Trophoblast cell (in vitro differentiated cells and primary cell): ENCODE measurements at regions not wholly inside any gene's neighbourhood (a gene's known extent, or its start where the extent isn't known, plus 50 kb on each side); places are given as distances from the start of the nearest gene placed in this dataset.

Source experiments
- DNase-seq, 2 donors: peaks; one replicate each; pipeline ENCODE4 v3.0.0-alpha.2; 2016
- H2AFZ ChIP-seq: 2 replicates; pipeline ENCODE4 v1.6.1; 2013; ENCODE audit warnings: low read length, moderate library complexity, mild to moderate bottlenecking; ENCODE audit not compliant: insufficient read depth, poor library complexity
- H2AK5ac ChIP-seq: 2 replicates; pipeline ENCODE4 v1.6.1; 2013; ENCODE audit warnings: mild to moderate bottlenecking, low read length
- H2BK120ac ChIP-seq: 2 replicates; pipeline ENCODE4 v1.6.1; 2013; ENCODE audit warnings: low read length, mild to moderate bottlenecking, moderate library complexity; ENCODE audit not compliant: insufficient read depth, poor library complexity
- H2BK12ac ChIP-seq: 2 replicates; pipeline ENCODE4 v1.6.1; 2013; ENCODE audit warnings: mild to moderate bottlenecking, low read length, moderate library complexity
- H2BK5ac ChIP-seq: 2 replicates; pipeline ENCODE4 v1.6.1; 2013; ENCODE audit warnings: low read length, low read depth, moderate library complexity, mild to moderate bottlenecking; ENCODE audit not compliant: poor library complexity
- H3K14ac ChIP-seq: 2 replicates; pipeline ENCODE4 v1.6.1; 2013; ENCODE audit warnings: mild to moderate bottlenecking, low read length
- H3K18ac ChIP-seq: 2 replicates; pipeline ENCODE4 v1.6.1; 2013; ENCODE audit warnings: mild to moderate bottlenecking, low read length
- H3K23ac ChIP-seq: 2 replicates; pipeline ENCODE4 v1.6.1; 2013; ENCODE audit warnings: low read length
- H3K27ac ChIP-seq: 2 replicates; pipeline ENCODE4 v1.5.1; 2013; ENCODE audit warnings: low read depth, mild to moderate bottlenecking, inconsistent platforms, low read length, moderate library complexity
- H3K27me3 ChIP-seq: 2 replicates; pipeline ENCODE4 v1.6.1; 2013; ENCODE audit warnings: inconsistent platforms, mild to moderate bottlenecking, low read length, moderate library complexity; ENCODE audit not compliant: insufficient read depth
- H3K36me3 ChIP-seq, 2 experiments: 1 replicate in 1 of 2; 2 replicates in 1 of 2; pipeline ENCODE4 v1.6.1; 2013; ENCODE audit warnings: low read length in 2 of 2, mild to moderate bottlenecking in 2 of 2, moderate library complexity in 1 of 2; ENCODE audit not compliant: insufficient read depth in 2 of 2, control insufficient read depth in 1 of 2
- H3K4ac ChIP-seq: 2 replicates; pipeline ENCODE4 v1.6.1; 2013; ENCODE audit warnings: low read depth, mild to moderate bottlenecking, low read length, moderate library complexity
- H3K4me1 ChIP-seq, 2 experiments: 1 replicate in 1 of 2; 2 replicates in 1 of 2; pipeline ENCODE4 v1.6.1; 2013; ENCODE audit warnings: low read length in 2 of 2, mild to moderate bottlenecking in 2 of 2, moderate library complexity in 1 of 2; ENCODE audit not compliant: insufficient read depth in 2 of 2, control insufficient read depth in 1 of 2
- H3K4me2 ChIP-seq: 2 replicates; pipeline ENCODE4 v1.6.1; 2013; ENCODE audit warnings: inconsistent platforms, mild to moderate bottlenecking, low read length, moderate library complexity
- H3K4me3 ChIP-seq: 2 replicates; pipeline ENCODE4 v1.5.1; 2013; ENCODE audit warnings: mild to moderate bottlenecking, low read depth, low read length, inconsistent platforms
- H3K79me1 ChIP-seq: one replicate; pipeline ENCODE4 v1.6.1; 2013; ENCODE audit warnings: low read length
- H3K79me2 ChIP-seq: 2 replicates; pipeline ENCODE4 v1.6.1; 2013; ENCODE audit warnings: low read length, mild to moderate bottlenecking; ENCODE audit not compliant: control insufficient read depth, insufficient read depth, poor library complexity
- H3K9ac ChIP-seq: 2 replicates; pipeline ENCODE4 v1.6.1; 2013; ENCODE audit warnings: mild to moderate bottlenecking, low read length
- H3K9me3 ChIP-seq: 2 replicates; pipeline ENCODE4 v1.6.1; 2013; ENCODE audit warnings: low read depth, mild to moderate bottlenecking, control low read depth, inconsistent platforms, low read length; ENCODE audit not compliant: insufficient read depth
- H4K12ac ChIP-seq: 2 replicates; pipeline ENCODE4 v1.6.1; 2013; ENCODE audit warnings: low read depth, mild to moderate bottlenecking, low read length, moderate library complexity
- H4K8ac ChIP-seq: 2 replicates; pipeline ENCODE4 v1.6.1; 2013; ENCODE audit warnings: low read depth, mild to moderate bottlenecking, low read length, moderate library complexity
- H4K91ac ChIP-seq: one replicate; pipeline ENCODE4 v1.6.1; 2013; ENCODE audit warnings: low read depth, mild to moderate bottlenecking, low read length, moderate library complexity
- WGBS: extraction: QIAGEN DNeasy Blood & Tissue Kit; methylation state at CpG from one replicate; pipeline ENCODE4 v1.1.7; 2013; ENCODE audit warnings: missing lambda C conversion rate; ENCODE audit not compliant: insufficient read length, insufficient coverage; ENCODE audit errors: extremely low coverage; 5-methylcytosine and 5-hydroxymethylcytosine counted together

DNA sequence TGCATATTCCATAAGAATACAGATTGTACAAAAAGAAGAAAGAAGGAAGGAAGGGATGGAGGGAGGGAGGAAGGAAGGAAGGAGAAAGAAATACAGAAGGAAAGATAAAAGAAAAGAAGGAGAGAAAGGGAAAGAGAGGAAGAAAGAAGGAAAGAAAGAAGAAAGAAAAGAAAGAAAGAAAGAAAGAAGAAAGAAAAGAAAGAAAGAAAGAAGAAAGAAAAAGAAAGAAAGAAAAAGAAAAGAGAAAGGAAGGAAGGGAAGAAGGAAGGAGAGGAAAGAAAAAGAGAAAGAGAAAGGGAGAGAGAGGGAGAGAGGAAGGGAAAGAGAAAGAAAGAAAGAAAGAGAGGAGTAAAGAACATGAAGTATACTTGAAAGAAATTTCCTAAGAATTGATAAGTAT is 577.9 kb upstream of the ALCAM start:
- Histone ChIP-seq H3K27me3 (no peaks in the 10 kb centered on the region), H3K4ac (no peak overlapping the region), H3K79me1 (no peaks in the 10 kb centered on the region), H4K91ac (no peak overlapping the region), H3K4me1 (peaks cover 0 to 2% of the 10 kb centered on the region in 2 experiments), H2BK12ac (no peak overlapping the region), H4K12ac (no peak overlapping the region), H3K9ac (no peak overlapping the region), H3K36me3 (no peaks in the 10 kb centered on the region), H3K14ac (no peak overlapping the region), H3K4me2 (no peak overlapping the region), H3K27ac (no peak overlapping the region), H2AK5ac (no peak overlapping the region), H3K18ac (no peak overlapping the region), H4K8ac (no peak overlapping the region), H3K79me2 (no peaks in the 10 kb centered on the region), H2BK120ac (no peak overlapping the region), H3K23ac (no peak overlapping the region), H2AFZ (no peak overlapping the region), H3K4me3 (no peak overlapping the region), H2BK5ac (no peak overlapping the region), H3K9me3 (no peaks in the 10 kb centered on the region)
- no peak for DNase-seq

DNA sequence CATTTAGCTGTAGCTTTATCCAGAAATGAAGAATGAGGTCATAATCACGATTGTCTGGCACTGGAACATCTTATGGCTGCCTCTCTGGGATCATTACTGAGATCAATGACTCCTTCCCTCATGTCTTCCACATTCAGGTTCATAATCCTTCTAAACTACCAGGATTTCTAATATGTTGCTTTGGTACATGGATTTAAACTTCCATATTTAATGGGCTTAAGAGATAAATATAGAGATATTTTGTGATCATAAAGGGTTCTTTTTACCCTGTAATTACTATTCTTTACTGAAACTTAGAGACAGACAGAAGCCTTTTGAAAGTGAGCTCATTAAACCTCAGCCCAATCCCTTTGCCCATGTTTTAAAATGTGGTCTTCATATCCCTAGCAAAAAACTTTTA is 575.4 kb upstream of the ALCAM start:
- Histone ChIP-seq H2BK5ac (no peak overlapping the region), H3K27ac (no peak overlapping the region), H2BK12ac (no peak overlapping the region), H3K36me3 (no peaks in the 10 kb centered on the region), H3K9ac (no peak overlapping the region), H4K8ac (no peak overlapping the region), H4K12ac (no peak overlapping the region), H3K79me2 (no peaks in the 10 kb centered on the region), H2BK120ac (no peak overlapping the region), H4K91ac (no peak overlapping the region), H3K27me3 (no peaks in the 10 kb centered on the region), H2AK5ac (no peak overlapping the region), H2AFZ (no peak overlapping the region), H3K18ac (no peak overlapping the region), H3K4ac (no peak overlapping the region), H3K9me3 (no peaks in the 10 kb centered on the region), H3K14ac (no peak overlapping the region), H3K79me1 (no peaks in the 10 kb centered on the region), H3K4me1 (peaks cover 0 to 2% of the 10 kb centered on the region in 2 experiments), H3K4me2 (no peak overlapping the region), H3K23ac (no peak overlapping the region), H3K4me3 (no peak overlapping the region)
- WGBS: no CpG with 5 or more reads among the region's 1 CpG
- no peak for DNase-seq

DNA sequence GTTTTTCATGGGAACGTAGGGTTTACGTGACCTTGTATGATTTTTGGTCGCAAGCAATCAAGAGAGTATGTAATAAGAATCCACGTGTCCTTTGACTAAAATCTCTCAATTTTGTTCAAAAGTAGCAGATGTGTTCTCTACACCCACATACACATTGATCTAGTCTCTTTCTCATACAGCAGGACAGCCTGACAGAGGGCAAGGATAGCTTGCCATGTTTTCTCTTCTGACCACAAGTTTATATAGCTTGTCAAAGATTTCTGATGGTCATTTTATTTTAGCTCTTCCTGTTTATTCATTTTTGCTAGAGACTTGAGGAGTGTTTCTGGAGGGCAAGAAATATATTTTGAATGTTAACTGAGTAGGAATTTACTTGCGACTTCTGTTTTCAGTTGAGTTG is 570.2 kb upstream of the ALCAM start:
- H4K12ac ChIP-seq: no peak overlapping the region
- H3K4me3 ChIP-seq: no peak overlapping the region

DNA sequence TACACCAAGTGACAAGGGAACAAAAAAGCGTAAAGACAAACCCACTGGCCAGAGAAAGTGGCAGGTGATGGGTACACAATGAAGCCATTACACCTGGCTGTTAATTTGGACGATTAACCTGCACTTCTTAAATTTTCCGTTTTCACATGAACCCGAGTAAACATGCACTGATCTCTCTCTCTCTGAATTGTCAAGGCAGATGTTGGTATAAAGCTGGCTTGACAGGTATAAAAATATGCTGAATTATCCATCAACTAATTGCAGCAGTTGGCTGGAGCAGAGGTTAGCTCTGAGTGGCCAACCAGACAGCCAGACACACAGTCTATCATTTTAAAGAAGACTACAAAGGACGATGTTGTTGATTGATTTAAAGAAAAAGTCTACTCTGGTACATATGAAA is 561.7 kb upstream of the ALCAM start:
- no peaks in the 10 kb centered on the region for H3K79me1 ChIP-seq
- H4K12ac ChIP-seq: no peak overlapping the region
- no peak overlapping the region for H2BK12ac ChIP-seq
- no peaks in the 10 kb centered on the region for H3K79me2 ChIP-seq
- no peak overlapping the region for H3K4me2 ChIP-seq
- H3K27ac ChIP-seq: no peak overlapping the region
- H3K27me3 ChIP-seq: no peaks in the 10 kb centered on the region
- no peak overlapping the region for H3K23ac ChIP-seq
- no peak overlapping the region for H2BK5ac ChIP-seq
- no peak overlapping the region for H3K18ac ChIP-seq
- H3K9ac ChIP-seq: no peak overlapping the region
- no peak overlapping the region for H2AK5ac ChIP-seq
- H3K14ac ChIP-seq: no peak overlapping the region
- no peak overlapping the region for H2AFZ ChIP-seq
- no peak overlapping the region for H3K4me3 ChIP-seq
- H3K9me3 ChIP-seq: no peaks in the 10 kb centered on the region
- H3K4me1 ChIP-seq: no peaks in the 10 kb centered on the region
- DNase-seq: no peak
- H4K8ac ChIP-seq: no peak overlapping the region
- no peak overlapping the region for H4K91ac ChIP-seq
- H3K36me3 ChIP-seq: no peaks in the 10 kb centered on the region
- WGBS: no CpG with 5 or more reads among the region's 5 CpGs
- no peak overlapping the region for H3K4ac ChIP-seq
- no peak overlapping the region for H2BK120ac ChIP-seq

More for the DNA sequence above, 570.2 kb upstream of the ALCAM start:
- WGBS: no CpG with 5 or more reads among the region's 5 CpGs
- Histone ChIP-seq H2BK120ac (no peak overlapping the region), H3K79me1 (no peaks in the 10 kb centered on the region), H2BK5ac (no peak overlapping the region), H2AK5ac (no peak overlapping the region), H3K9me3 (no peaks in the 10 kb centered on the region), H3K4ac (no peak overlapping the region), H3K27ac (no peak overlapping the region), H2AFZ (no peak overlapping the region), H3K79me2 (no peaks in the 10 kb centered on the region), H3K23ac (no peak overlapping the region), H3K14ac (no peak overlapping the region), H3K18ac (no peak overlapping the region), H3K27me3 (no peaks in the 10 kb centered on the region), H4K8ac (no peak overlapping the region), H2BK12ac (no peak overlapping the region), H3K36me3 (no peaks in the 10 kb centered on the region), H4K91ac (no peak overlapping the region), H3K4me2 (no peak overlapping the region), H3K4me1 (no peaks in the 10 kb centered on the region), H3K9ac (no peak overlapping the region)
- no peak for DNase-seq
